ENCODE measurements at regions not wholly inside any gene's neighbourhood (a gene's known extent, or its start where the extent isn't known, plus 50 kb on each side); places are given as distances from the start of the nearest gene placed in this dataset.
"Not testable (repeated sequence)": the region's sequence is repeated elsewhere in the genome, so short reads cannot be mapped to it uniquely, and the experiment has no call there.

GRCh38 chrX:143340190-143340589, 177.1 kb downstream of the SPANXN3 start:
- Mint-ChIP-seq H3K36me3 (ENCODE audit: insufficient read depth, unreplicated experiment) (no peaks in the 10 kb centered on the region), H3K27me3 (ENCODE audit: insufficient read depth, unreplicated experiment) (peaks cover 11% of the 10 kb centered on the region), H3K27ac (ENCODE audit: low read depth, unreplicated experiment) (no peak overlapping the region), H3K9me3 (ENCODE audit: unreplicated experiment) (peaks cover 9% of the 10 kb centered on the region), H3K4me1 (ENCODE audit: insufficient read depth, unreplicated experiment) (no peaks in the 10 kb centered on the region), H3K4me3 (ENCODE audit: unreplicated experiment) (no peak overlapping the region)
- no TSS peak for BruUV-seq (replicated peaks)
- CTCF ChIA-PET = no interaction called here
- no peak for DNase-seq (ENCODE audit: unreplicated experiment)
- no peak for TF ChIP-seq CTCF (IDR thresholded peaks at IDR 0.05; ENCODE audit: unreplicated experiment)
- intact Hi-C loops (cut with micrococcal nuclease) = no loop called here
- POLR2A ChIA-PET = no interaction called here

GRCh38 chrX:143336261-143336660, 181.0 kb downstream of the SPANXN3 start:
- Mint-ChIP-seq H3K9me3 (ENCODE audit: unreplicated experiment) (no peaks in the 10 kb centered on the region), H3K36me3 (ENCODE audit: insufficient read depth, unreplicated experiment) (no peaks in the 10 kb centered on the region), H3K27ac (ENCODE audit: low read depth, unreplicated experiment) (no peak overlapping the region), H3K4me3 (ENCODE audit: unreplicated experiment) (no peak overlapping the region), H3K4me1 (ENCODE audit: insufficient read depth, unreplicated experiment) (no peaks in the 10 kb centered on the region), H3K27me3 (ENCODE audit: insufficient read depth, unreplicated experiment) (no peaks in the 10 kb centered on the region)
- POLR2A ChIA-PET = no interaction called here
- intact Hi-C loops (cut with micrococcal nuclease) = no loop called here
- CTCF ChIA-PET = no interaction called here
- DNase-seq (ENCODE audit: unreplicated experiment) = no peak
- no peak for TF ChIP-seq CTCF (IDR thresholded peaks at IDR 0.05; ENCODE audit: unreplicated experiment)
- no TSS peak for BruUV-seq (replicated peaks)

GRCh38 chrX:143319526-143319925, 197.7 kb downstream of the SPANXN3 start:
- no peak overlapping the region for H3K4me3 Mint-ChIP-seq (ENCODE audit: unreplicated experiment)
- BruUV-seq (replicated peaks) = no TSS peak
- no peak for DNase-seq (ENCODE audit: unreplicated experiment)
- TF ChIP-seq CTCF (IDR thresholded peaks at IDR 0.05; ENCODE audit: unreplicated experiment) = no peak
- H3K9me3 Mint-ChIP-seq (ENCODE audit: unreplicated experiment) = no peaks in the 10 kb centered on the region
- CTCF ChIA-PET = no interaction called here
- H3K4me1 Mint-ChIP-seq (ENCODE audit: insufficient read depth, unreplicated experiment) = no peaks in the 10 kb centered on the region
- H3K36me3 Mint-ChIP-seq (ENCODE audit: insufficient read depth, unreplicated experiment) = no peaks in the 10 kb centered on the region
- intact Hi-C loops (cut with micrococcal nuclease) = no loop called here
- POLR2A ChIA-PET = no interaction called here
- H3K27me3 Mint-ChIP-seq (ENCODE audit: insufficient read depth, unreplicated experiment) = no peaks in the 10 kb centered on the region
- no peak overlapping the region for H3K27ac Mint-ChIP-seq (ENCODE audit: low read depth, unreplicated experiment)

GRCh38 chrX:143318857-143319256, 198.4 kb downstream of the SPANXN3 start:
- BruUV-seq (replicated peaks); intact Hi-C loops (cut with micrococcal nuclease); H3K4me1 Mint-ChIP-seq (ENCODE audit: insufficient read depth, unreplicated experiment); H3K36me3 Mint-ChIP-seq (ENCODE audit: insufficient read depth, unreplicated experiment); DNase-seq (ENCODE audit: unreplicated experiment); H3K4me3 Mint-ChIP-seq (ENCODE audit: unreplicated experiment); POLR2A ChIA-PET; H3K27me3 Mint-ChIP-seq (ENCODE audit: insufficient read depth, unreplicated experiment); H3K27ac Mint-ChIP-seq (ENCODE audit: low read depth, unreplicated experiment); H3K9me3 Mint-ChIP-seq (ENCODE audit: unreplicated experiment); CTCF ChIA-PET: not testable (repeated sequence)
